ENCODE measurements at regions not wholly inside any gene's neighbourhood (a gene's known extent, or its start where the extent isn't known, plus 50 kb on each side); places are given as distances from the start of the nearest gene placed in this dataset.

DNA sequence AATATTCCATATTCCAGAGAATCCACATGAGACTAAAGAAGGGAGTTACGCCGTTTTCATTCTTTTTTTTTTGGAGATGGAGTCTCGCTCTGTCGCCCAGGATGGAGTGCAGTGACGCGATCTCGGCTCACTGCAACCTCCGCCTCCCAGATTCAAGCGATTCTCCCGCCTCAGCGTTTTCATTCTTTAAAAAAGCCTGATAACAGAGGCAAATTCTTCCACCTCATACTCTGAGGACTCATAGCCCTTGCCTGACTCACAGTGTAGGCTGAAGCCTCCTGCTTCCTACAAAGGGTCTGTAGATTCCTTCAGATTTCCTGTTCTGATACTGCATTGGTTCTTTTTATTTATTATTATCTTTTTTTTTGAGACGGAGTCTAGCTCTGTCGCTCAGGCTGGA, 210.5 kb downstream of the SH3BGRL start:
- H4K8ac ChIP-seq (ENCODE audit: extremely low read depth, insufficient read depth, low read length): no peak overlapping the region
- no peak for TF ChIP-seq NANOG (IDR thresholded peaks at IDR 0.05; ENCODE audit: insufficient read depth, low read depth, low read length, poor library complexity, severe bottlenecking)
- TF ChIP-seq CTBP2 (IDR thresholded peaks at IDR 0.05; ENCODE audit: borderline replicate concordance, insufficient read depth, insufficient read length, low read length): no peak
- TF ChIP-seq JUN (IDR thresholded peaks at IDR 0.05; ENCODE audit: low read depth, low read length): no peak
- no peak for TF ChIP-seq SAP30 (IDR thresholded peaks at IDR 0.05; ENCODE audit: insufficient read depth, insufficient replicate concordance, low read length)
- TF ChIP-seq JUND (IDR thresholded peaks at IDR 0.05; ENCODE audit: low read length): no peak
- no peak for TF ChIP-seq SRF (IDR thresholded peaks at IDR 0.05; ENCODE audit: low read depth, low read length)
- no peak for TF ChIP-seq POU5F1 (IDR thresholded peaks at IDR 0.05; ENCODE audit: low read depth, low read length)
- no peak for TF ChIP-seq RFX5 (IDR thresholded peaks at IDR 0.05; ENCODE audit: borderline replicate concordance, low read depth, low read length)
- TF ChIP-seq TAF7 (optimal IDR thresholded peaks at IDR 0.05; ENCODE audit: borderline replicate concordance, low read depth, low read length): no peak
- no peak overlapping the region for H3K14ac ChIP-seq (ENCODE audit: insufficient read length)
- no peak overlapping the region for H4K5ac ChIP-seq (ENCODE audit: insufficient read length, low read depth, low read length)
- FAIRE-seq: no peak
- CTCF ChIA-PET (ENCODE audit: partially characterized antibody): no interaction called here
- H2BK120ac ChIP-seq (replicated peaks; ENCODE audit: low read depth, low read length): no peak overlapping the region
- no peak overlapping the region for H2BK12ac ChIP-seq (ENCODE audit: low read depth, low read length)
- no peak overlapping the region for H3K4me3 ChIP-seq (ENCODE audit: extremely low read depth in 1 of 4, insufficient read depth in 2 of 4, low read depth in 3 of 4, low read length in 4 of 4)
- no peak overlapping the region for H2AFZ ChIP-seq (ENCODE audit: low read length)
- no peaks in the 10 kb centered on the region for H3K27me3 ChIP-seq (replicated peaks in 1 of 4; ENCODE audit: control insufficient read depth in 3 of 4, extremely low read depth in 1 of 4, insufficient read depth in 3 of 4, low read length in 3 of 4)
- WGBS, 2 experiments (ENCODE audit: extremely low coverage in 1 of 2, insufficient coverage in 1 of 2, insufficient read length in 1 of 2, insufficient replicate concordance in 2 of 2, low coverage in 1 of 2, low lambda C conversion rate in 2 of 2, missing lambda C conversion rate in 1 of 2): 96% methylated on average over 11 of the region's 13 CpGs; no CpG with 5 or more reads in 1 of the 2 experiments
- no peak overlapping the region for H3K18ac ChIP-seq (ENCODE audit: extremely low read depth, low read length)
- no peaks in the 10 kb centered on the region for H3K79me1 ChIP-seq (ENCODE audit: low read depth, low read length)
- H4K91ac ChIP-seq (replicated peaks; ENCODE audit: insufficient read length, low read length): no peak overlapping the region
- H3K4me2 ChIP-seq (ENCODE audit: insufficient read depth in 1 of 2, low read depth in 2 of 2, low read length in 2 of 2): no peak overlapping the region
- H3K4me1 ChIP-seq (replicated peaks in 1 of 4; ENCODE audit: control insufficient read depth in 3 of 4, insufficient read depth in 4 of 4, low read length in 3 of 4): no peaks in the 10 kb centered on the region
- H2AK5ac ChIP-seq (ENCODE audit: low read depth, low read length): no peak overlapping the region
- no peak overlapping the region for H2BK20ac ChIP-seq (ENCODE audit: low read length)
- DNase-seq (ENCODE audit: low read depth in 1 of 2, low spot score in 2 of 2): peak in 1 of 2 experiments; percentile 0
- no peaks in the 10 kb centered on the region for H3K9me3 ChIP-seq (ENCODE audit: insufficient read depth in 2 of 2, low read depth in 1 of 2, low read length in 1 of 2)
- POLR2A ChIA-PET (ENCODE audit: partially characterized antibody): no interaction called here
- H2BK15ac ChIP-seq (ENCODE audit: low read length): no peak overlapping the region
- H3K9ac ChIP-seq (replicated peaks in 1 of 4; ENCODE audit: extremely low read depth in 1 of 4, low read depth in 3 of 4, low read length in 3 of 4): no peak overlapping the region
- H3K4ac ChIP-seq (replicated peaks; ENCODE audit: insufficient read length, low read depth, low read length): no peak overlapping the region
- H3K23me2 ChIP-seq (ENCODE audit: low read depth, low read length): no peaks in the 10 kb centered on the region
- no peak overlapping the region for H3K27ac ChIP-seq (ENCODE audit: low read depth, low read length)
- H3K36me3 ChIP-seq (ENCODE audit: control insufficient read depth in 2 of 4, insufficient read depth in 4 of 4, low read length in 3 of 4): no peaks in the 10 kb centered on the region
- H3K23ac ChIP-seq (ENCODE audit: insufficient read length): no peak overlapping the region
- no peak overlapping the region for H3K56ac ChIP-seq (replicated peaks; ENCODE audit: insufficient read length, low read depth, low read length)
- H2BK5ac ChIP-seq (ENCODE audit: low read depth, low read length): no peak overlapping the region
- H3K79me2 ChIP-seq (ENCODE audit: control insufficient read depth in 1 of 2, insufficient read depth in 2 of 2, low read length in 2 of 2): no peaks in the 10 kb centered on the region
- H4K20me1 ChIP-seq (replicated peaks in 1 of 2; ENCODE audit: control insufficient read depth in 1 of 2, insufficient read depth in 2 of 2, low read length in 2 of 2): no peaks in the 10 kb centered on the region
